ENCODE measurements at regions not wholly inside any gene's neighbourhood (a gene's known extent, or its start where the extent isn't known, plus 50 kb on each side); places are given as distances from the start of the nearest gene placed in this dataset.

DNA sequence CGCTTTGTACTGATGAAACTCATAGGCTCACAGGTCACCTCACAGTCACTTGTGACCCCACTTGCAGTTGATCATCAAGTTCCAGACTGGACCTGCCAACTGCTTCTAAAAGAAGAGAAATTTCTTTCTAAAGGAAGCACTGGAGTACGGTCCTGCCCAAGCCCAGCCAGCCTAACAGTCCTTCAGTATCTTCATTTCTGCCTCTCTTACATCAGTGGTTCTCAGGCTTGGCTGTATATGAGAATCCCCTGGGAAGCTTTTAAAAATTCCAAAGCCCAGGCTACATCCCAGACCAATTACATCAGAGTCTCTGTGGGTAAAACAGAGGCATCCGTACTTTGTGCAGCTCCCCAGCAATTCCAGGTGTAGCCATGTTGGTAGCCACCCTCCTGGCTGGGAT is 282.1 kb downstream of the NFIB start:
- no peak for DNase-seq

DNA sequence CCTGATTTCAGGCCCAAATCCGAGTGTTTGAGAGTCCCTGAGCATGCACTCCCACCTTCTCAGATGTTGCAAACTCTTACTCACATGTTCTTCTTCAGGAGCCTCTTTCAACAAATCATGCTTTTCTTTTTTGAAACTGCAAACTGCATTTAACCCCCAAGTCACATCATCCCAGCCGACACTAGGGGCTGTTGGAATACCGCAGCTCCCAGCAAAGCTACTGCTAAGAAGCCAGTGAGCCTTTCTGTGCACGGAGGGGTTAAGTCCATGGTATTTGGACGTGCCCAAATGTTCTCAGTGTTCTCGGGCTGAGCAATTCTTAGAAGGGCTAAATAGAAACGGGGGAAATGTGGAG is 282.9 kb downstream of the NFIB start:
- DNase-seq = no peak

DNA sequence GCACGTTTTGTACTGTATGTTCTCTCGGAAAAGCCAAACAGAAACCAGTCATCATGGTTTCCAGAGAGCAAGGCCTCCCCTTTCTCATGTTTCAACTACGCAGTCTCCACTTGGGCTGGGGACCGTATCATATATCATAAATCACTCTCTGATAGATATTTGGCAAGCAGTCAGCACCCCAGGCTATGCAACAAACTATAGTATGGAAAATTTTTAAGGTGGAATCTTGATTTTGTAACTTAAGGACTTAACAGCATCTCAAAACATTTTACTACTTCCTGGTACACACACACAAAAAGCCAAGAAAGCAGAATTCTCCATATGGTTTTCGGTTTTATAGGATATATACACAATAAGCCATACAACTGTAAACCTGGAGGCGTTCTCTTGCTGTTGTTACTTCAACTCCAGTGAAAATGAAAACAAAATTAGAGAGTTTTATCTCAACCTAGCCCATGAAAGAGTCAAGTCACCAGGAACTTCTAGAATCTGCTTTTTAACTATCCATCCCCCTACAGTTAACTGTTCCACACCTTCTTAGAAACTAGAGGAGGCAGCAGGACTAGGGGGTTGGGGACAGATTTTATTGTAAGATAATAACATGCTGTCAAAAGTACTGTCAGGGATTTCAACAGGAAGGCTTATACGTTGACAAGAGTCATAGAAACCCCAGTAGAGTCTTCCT is 283.4 kb downstream of the NFIB start:
- peak; percentile 79 for DNase-seq

DNA sequence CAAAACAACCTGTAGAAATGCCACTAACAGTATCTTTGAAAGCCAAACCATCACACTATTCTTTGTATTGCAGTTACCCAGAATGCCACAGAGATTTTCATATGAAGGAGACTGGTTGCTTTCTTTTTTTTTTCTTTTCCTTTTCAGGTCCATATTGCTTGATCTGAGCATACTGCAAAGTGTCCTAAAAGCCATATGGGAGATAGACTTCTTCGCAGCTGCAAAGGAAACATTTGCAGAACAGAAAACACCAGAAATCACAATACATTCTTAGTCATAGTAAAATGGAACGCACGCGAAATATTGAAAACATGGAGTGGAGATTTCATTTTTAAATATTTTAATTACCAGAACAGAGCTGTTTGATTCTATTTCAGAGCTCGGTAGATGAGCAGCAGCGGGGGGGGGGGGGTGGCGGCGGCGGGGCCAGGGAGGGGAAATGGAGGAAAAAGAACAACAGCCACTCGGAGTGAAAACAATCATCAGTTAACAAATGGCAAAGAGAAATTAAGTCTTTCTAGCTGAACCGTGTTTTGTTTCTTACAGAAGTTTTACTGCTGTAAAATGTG is 284.1 kb downstream of the NFIB start:
- no peak for DNase-seq

DNA sequence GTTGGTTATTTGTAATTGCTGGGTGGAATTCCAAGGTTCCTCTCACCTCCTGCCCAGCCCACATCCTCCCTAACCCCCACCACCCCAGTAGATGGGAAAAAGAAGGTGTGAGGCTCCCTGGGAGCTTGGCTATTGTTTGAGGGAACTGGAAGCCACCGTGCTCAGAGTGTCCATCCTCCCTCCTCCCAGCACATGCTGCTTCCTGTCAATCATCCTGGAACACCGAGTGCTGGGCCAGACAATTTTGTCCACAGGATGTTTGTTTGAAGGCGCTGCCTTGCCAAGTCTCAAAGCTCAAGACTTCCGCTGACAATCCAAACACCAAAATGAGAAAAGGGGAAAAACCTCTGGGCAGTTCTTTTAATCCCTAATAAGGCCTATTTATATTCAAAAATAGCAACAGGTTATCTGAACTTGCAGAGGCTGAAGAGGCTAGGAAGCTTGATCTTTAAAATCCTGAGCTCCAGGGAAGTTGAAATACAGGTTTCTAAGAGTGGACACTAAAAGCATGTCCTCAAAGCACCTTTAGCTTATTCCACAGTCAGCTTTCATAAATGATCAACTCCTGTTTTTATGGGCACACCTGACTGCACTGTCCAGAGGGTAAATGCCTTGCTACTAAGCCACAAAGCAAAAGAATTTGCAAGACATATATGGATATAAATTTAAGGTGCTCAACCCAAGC is 286.7 kb downstream of the NFIB start:
- DNase-seq = no peak

DNA sequence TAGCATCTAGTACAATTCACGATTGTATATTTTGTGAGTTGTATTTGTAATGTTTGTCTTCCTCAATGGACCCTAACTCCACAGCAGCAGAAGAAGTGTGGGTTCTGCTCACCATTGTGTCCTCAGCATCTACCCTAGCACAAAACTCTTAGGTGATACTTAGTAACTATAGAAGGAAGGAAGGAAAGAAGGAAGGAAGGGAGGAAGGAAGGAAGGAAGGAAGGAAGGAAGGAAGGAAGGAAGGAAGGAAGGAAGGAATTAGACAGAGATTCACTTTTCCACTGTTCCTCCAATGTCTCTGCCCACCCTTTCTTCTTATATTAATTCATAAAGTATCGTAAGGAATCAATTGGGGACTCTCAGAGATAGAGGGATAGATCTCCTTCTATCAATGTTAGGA is 288.2 kb downstream of the NFIB start:
- no peak for DNase-seq

DNA sequence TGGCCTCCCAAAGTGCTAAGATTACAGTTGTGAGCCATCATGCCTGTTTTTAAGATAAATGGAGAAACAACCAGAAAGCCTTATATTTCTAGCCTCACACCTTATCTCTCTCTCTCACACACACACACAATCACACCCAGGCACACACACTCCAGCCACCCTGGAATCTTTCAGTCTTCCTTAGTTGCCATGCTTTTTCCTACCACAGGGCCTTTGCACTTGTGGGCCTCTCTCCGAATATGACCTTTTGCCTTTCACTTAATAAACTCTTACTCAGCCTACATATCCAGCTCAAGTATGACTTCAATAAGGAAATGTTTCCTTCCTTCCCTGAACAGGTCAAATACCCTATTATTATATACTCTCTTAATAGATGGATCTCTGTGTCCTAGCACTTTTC is 290.7 kb downstream of the NFIB start:
- DNase-seq = no peak

DNA sequence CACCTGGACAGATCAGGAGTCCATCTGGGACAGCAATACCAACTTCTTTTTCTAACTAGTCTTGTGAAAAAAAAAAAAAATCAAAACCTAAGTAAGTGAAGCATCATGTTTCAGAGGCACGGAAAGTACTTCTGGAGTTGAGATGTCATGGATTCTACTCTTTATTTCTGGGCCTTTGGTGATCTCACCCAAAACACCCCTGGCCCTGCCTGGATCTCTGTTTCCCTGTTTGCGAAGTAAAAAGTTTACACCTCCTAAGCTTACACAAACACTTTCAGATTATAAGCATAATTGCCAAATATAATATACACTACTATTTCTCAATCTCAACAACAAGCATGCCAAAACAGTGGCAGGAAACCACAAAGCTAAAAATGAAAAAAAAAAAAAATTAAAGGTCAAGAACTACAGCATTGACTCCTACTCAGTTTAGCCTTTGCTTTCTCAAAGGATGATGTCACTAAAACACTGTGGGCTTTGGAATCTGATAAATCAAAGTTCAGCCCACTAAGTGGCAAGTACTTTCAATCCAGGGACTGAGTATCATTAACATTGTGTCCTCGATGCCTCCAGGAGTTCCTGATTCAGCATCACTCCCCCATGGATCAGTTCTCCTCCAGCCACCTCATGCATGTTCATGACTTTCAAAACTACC is 291.9 kb downstream of the NFIB start:
- peak; percentile 46 for DNase-seq

DNA sequence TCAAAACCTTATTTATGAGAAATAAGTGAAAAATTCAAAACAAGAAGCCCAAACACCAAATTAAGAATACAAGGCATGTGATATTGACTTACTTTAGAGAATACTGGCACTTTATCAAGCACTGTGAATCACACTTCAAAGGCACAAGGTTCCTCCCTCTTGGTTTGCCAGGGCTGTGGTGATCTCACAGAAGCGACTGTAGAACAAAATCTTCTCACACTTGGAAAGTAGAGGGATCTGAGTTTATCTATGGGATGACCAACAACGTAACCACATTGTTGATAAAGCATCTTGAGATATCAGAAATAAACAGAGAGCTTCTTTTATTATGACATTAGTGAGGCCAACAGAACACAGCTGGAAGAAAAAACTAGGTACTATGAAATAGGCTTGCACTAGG is 295.9 kb downstream of the NFIB start:
- peak; percentile 78 for DNase-seq

DNA sequence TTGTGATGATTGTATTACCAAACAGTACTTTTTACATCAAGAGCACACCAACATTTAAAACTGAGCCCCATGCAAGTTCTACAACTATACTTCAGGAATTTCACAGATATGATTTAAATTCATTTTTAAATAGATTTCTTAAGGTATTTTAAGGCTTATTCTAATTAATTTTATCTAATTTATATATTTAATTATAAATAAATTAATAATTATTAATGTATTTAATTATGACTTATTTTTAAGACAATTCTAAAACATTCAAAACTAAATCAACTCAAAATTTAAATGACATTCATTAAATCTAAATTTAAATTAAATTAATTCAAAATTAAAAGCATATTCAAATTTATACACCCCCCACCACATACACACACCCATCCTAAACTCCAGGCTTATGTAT is 299.2 kb downstream of the NFIB start:
- DNase-seq = no peak

DNA sequence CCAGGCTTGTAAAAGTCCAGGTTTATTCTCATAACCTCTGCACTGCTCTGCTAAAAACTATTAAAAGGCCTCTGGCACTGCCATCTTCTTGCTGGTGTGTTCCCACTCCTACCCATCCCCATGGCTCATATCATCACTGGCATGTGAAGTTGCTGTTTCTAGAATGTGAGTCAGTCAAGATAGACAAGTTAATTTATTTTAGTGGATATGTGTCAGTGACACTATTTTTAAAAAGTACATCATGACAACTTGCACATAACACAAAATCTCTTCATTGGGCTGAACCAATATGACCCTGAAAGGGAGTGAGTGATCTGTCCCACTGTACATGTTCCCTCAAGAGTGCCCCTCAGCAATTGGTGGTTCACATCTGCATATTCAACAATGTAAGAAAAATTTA is 299.7 kb downstream of the NFIB start:
- no peak for DNase-seq

DNA sequence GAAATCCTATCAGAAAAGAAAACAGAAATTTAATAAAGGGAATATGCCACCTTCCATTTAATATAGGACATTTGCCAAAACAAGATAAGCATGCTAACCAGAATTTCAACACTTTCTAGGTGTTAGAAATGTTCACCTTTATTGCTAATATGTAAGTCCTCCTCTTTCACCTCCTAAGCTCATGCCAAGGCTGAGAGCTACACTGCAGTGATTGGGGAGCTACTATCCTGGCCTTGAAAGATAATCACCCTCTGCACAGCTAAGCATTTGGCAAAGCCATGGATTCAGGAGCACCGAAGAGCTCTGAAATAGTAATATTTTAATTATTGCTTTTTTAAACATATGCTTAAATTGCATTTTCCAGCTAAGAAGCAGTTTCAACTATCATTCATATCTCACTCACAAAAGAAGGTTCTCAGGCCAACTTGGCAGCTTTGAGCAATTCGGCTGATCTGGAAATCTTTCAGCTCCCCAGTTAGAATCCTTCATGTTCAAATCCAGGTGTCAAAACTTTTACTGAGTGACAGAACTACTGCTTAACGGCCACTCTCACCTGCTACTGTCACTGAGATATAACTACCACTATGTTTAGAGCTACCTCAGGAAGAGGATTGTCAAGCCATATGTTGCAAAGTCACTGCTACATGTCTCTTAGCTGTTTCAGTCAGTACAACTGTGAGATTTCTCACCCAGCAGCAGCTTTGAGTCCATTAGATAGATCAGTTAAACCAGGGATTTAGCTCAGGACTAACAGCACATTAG is 302.0 kb downstream of the NFIB start:
- no peak for DNase-seq

DNA sequence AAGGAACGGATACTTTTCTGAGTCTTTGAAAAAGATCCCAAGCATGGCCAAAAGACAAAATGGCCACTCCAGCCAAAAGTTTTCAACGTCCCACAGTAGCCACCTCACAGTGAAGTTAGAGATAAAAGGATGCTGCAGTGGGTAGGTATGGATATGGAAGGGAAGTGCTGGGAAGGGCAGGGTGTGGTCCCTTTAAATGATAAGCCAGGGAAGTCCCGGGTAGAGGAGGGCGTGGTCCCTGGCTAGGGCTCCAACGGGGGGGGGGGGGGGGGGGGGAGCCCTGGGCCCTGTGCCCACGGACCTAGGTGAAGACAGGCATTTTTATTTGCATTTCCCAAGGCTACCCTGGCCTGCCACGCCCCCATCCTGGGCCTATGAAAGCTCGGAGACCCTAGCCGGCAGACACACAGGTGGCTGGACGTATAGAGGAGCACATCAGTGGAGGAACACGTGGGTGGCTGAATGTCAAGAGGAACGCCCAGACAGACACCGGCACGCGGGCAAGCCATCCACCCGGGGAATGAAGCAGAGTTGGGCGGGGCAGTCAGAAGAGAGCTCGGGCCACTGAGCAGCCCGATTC is 306.7 kb downstream of the NFIB start:
- DNase-seq = no peak

DNA sequence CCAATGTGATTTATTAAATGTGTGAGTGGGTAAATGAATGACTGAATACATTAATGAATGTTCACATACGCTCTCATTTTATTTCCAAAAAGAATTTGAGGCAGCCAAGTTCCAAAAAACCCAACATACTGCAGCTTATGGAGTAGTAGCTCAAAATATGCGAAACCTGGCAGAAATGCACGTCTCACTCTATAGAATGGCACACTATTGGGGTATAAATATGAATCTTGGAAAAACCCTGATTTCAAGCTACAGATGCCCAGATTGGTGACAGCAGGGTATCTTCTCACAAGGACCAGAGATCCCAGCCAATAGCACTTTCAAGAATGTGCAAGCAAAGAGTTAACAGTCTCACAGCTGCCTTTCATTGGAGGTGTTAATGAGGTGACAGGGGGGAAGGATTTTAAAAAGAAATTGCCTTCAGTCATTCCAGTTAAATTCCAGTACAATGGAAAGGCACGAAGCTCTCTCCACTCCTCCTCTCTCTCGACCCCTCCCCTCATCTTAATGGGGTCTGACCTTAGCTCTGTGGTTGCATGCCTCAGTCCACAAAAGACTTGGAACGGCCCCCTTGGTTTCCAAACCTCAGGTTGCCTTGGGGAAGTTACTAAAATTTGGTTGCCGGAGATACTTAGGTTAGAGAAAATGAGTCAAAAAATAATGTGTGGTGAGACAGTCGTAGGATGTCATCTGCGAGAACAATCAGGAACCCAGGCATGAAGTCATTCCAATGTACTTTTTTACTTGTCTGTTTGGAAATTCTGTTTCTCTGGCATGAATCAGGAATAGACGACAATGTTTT is 307.4 kb downstream of the NFIB start:
- no peak for DNase-seq

DNA sequence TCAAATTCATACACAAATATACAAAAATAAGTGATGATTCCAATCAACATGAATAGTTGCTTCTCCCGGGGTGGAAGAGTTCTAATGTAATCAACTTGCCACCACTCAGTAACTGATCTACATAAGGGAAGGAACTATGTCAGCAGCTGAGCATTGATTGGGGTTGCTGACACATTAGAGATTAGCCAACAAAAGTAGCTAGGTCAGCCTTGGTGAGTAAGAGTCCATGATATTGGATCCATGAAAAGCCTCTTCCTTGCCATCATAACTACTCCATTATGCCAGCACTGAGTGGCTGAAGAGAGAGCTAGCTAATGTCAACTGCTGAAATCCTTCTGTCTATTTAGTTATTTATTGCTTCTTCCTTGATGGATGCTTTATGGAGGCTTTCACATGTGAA is 309.8 kb downstream of the NFIB start:
- no peak for DNase-seq

DNA sequence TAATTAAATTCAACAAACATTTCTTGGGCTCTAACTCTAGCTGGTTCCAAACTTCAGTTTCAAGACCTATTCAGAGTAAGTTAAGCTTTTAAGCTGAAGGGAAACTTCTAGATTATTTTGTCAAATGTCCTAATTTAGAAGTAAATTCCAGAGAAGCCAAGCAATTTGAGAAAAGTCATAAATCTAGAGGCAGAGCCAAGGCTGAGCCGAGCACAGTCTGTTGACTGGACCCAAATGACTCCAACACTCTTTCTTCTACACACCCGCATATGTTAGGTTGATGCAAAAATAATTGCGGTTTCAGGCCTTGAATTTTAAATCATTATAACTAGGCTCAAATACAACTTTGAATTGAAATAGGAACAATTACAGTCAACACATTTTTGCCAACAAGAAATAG is 319.7 kb downstream of the NFIB start:
- DNase-seq = no peak

DNA sequence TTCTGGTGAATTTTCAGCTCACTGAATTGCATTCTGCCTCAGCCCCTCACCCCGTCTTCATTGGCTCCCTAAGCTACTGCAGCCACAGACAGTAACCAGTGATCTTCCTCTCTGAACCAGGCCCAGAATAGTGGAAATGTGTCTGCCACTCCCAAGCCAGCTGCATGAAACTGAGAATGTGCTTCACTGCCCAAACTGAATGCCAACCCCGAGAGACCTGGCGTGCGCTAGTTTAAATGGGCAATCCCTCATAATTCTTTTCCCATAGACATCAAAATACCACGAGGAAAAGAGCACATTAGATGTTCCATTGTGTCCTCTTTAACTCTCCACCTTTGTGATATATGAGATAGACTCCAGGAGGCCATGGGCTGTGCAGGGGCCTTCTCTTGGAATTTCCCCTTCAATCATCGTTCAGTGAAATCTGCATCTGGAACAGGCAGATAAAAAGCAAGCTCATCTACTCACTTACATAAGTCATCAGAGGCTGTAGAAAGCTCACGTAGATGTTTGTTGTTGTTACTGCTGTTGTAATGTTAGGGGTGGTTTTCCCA is 320.2 kb downstream of the NFIB start:
- no peak for DNase-seq

DNA sequence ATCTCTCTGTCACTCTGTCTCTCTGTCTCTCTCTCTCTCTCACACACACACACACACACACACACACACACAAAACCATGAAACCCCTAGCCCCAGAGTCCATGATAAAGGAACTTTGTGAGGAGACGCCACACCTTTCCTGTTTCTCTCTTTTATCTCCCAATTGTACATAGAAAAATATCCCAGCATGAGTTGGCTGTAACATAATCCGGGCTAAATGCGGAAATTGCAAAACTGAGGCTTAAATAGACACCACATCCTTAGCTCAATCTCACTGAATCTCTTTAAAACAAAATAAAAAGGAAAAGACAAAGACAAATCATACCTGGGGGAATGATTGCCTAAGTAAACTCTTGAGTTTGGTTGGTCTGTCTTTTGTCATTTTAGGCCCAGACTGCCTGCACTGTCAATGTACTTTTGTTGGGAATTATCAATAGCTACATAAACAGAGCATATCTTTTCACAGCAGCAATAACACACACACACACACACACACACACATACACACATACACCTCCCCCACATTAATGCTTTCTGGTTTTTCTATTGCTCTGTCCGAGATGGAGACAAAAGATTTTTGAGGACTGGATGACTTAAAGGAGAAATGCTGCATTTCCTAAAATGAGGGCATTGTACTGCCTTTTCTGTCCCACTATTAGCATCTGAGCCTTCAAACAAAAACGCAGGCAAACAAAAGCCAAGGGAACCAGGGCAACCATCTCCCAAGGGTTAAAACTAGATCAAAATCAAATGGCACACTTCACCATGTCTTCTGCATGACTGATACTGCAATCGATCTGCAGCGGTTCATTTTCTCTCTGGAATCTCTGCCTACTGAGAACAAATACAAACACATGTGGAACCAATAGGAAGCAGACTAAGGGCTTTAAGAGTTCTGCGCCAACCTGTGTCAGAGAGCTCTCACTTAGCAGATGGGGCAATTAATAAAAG is 321.5 kb downstream of the NFIB start:
- no peak for DNase-seq

DNA sequence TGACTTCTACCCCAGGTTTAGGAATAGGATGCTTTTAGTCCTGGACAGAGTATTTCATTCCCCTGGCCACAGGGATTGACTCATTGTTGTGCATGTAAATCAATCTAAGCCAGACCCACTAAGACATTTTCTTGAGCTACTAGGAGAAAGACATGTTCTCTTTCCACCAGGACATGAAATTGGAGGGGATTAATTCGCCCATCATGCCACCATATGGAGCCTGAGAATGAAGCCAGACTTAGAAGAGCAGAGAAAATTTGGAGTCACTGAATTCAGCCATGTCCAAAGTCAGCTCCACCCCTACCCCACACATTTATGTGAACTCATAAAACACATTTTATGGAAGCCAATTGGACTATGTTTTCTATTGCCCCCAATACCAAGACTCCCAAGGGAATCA is 322.5 kb downstream of the NFIB start:
- no peak for DNase-seq

DNA sequence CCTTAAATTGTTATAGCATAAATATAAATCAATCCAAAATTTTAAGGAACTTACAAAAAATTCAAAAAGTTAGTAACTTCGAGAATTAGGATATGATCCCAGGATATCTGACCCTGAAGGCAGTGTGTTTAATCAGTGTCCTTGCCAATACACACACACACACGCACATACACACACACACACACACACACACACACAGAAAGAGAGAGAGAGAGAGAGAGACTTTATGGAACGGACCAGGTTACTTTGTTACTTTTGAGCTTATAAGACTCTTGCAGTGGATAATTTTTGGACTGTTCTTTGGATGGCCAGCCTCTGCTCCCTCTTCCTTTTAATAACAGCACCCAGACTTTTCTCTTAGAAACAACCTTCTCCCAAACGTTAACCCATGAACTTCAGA is 322.9 kb downstream of the NFIB start:
- no peak for DNase-seq

DNA sequence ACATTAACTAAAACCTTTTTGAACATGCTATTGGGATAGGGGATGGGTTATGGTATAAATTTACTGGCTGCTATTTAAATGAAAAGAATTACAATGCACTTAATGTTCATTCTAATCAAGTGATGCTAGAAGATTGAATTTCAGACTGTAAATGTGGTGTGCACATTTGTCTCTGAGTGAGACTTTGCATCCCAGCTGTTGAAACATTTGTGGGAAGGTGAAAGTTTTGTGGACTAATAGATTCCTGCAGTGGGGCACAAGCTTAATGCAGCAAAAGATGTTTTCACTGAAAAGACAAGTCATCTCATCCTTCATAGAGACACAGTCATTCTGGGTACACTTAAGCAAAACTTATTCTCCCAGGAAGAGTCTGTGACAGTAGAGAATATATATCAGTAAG is 323.6 kb downstream of the NFIB start:
- DNase-seq = no peak
